GM10248 (cell line): ENCODE measurements at regions not wholly inside any gene's neighbourhood (a gene's known extent, or its start where the extent isn't known, plus 50 kb on each side); places are given as distances from the start of the nearest gene placed in this dataset.

Source experiments
- CTCF ChIA-PET: fragments of 300-600 bp; sonication (Branson Sonifier 250); formaldehyde crosslinking; extraction: SDS; loops from one replicate; lab custom pipeline; 2021; ENCODE audit warnings: antibody characterized with exemption; lab: Yijun Ruan, JAX
- POLR2A ChIA-PET: fragments of 350-650 bp; sonication (Branson Sonifier 250); formaldehyde crosslinking; extraction: SDS; loops from one replicate; lab custom pipeline; 2020; ENCODE audit warnings: antibody characterized with exemption; lab: Yijun Ruan, JAX
- DNase-seq: peaks from one replicate; pipeline ENCODE4 v3.0.0; 2012; ENCODE audit errors: extremely low spot score
- TF ChIP-seq, protein P1 (sequence below): IDR thresholded peaks from 2 replicates; pipeline ENCODE4 v1.5.1; 2012; ENCODE audit warnings: mild to moderate bottlenecking, low read depth; ENCODE audit errors: extremely low read depth, missing control alignments, control extremely low read depth

GRCh38 chr16:79899316-79899715 is 298.8 kb upstream of the MAF start:
- ChIA-PET POLR2A (no interaction called here), CTCF (interaction anchor here (1.8 kb wide), 1 partner anchor 20 kb away, joined by 4 read pairs; no protein-coding TSS in a partner anchor)
- TF ChIP-seq, protein P1, sequence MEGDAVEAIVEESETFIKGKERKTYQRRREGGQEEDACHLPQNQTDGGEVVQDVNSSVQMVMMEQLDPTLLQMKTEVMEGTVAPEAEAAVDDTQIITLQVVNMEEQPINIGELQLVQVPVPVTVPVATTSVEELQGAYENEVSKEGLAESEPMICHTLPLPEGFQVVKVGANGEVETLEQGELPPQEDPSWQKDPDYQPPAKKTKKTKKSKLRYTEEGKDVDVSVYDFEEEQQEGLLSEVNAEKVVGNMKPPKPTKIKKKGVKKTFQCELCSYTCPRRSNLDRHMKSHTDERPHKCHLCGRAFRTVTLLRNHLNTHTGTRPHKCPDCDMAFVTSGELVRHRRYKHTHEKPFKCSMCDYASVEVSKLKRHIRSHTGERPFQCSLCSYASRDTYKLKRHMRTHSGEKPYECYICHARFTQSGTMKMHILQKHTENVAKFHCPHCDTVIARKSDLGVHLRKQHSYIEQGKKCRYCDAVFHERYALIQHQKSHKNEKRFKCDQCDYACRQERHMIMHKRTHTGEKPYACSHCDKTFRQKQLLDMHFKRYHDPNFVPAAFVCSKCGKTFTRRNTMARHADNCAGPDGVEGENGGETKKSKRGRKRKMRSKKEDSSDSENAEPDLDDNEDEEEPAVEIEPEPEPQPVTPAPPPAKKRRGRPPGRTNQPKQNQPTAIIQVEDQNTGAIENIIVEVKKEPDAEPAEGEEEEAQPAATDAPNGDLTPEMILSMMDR: no peak
- DNase-seq: no peak

DNA sequence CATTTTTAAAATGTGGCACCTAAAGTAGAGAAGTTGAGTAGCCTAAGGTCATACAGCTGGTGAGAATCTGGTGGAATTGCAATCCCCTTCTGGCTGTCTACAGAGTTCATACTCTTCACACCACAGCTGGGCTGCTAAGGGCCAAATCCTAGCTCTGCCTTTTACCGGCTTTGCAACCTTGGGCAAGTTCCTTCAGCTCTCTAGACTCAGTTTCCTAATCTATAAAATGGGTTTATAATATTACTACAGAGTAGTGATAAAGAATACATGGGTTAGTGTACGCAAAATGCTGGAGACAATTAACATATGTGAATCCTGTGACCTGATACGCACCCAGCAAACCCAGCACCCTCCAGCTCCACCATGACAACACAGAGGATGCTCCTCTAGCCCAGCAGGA is 298.2 kb upstream of the MAF start:
- TF ChIP-seq, protein P1: no peak
- DNase-seq: no peak
- ChIA-PET POLR2A (no interaction called here), CTCF (no interaction called here)

DNA sequence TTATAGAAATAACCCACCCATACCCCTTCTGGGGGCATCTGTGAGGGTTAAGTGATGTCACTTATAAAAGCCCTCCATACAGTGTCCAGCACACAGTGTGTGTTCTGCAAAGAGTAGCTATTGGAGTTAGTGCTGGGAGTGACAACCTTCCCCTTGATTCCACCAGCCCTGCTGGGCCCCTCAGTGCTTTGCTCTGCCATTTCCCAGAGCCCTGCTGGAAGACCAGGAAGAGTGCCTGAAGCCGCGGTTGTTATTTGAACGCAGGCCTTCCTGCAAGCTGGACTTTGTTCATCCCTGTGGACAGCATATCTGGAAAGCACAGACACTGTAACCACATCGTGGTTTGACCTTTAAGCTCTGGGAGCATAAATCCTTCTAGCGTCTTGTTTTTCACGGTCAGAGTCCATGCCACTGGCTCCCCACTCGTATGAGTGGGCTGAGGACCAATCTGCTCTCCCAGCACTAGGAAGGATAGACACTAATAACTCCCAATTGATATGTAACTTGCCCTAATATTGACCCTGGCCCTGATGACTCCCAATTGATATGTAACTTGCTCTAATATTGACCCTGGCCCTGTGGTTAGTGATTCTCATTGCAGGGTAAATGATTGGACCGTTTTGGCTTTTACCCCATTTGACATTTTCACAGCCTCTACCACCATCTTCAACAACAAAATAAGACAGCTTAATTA is 297.1 kb upstream of the MAF start:
- TF ChIP-seq, protein P1: no peak
- POLR2A ChIA-PET: no interaction called here
- DNase-seq: no peak
- CTCF ChIA-PET: interaction anchor here (1.2 to 1.3 kb wide), 2 partner anchors 8 to 11 kb away, joined by 3 read pairs; no protein-coding TSS in a partner anchor

DNA sequence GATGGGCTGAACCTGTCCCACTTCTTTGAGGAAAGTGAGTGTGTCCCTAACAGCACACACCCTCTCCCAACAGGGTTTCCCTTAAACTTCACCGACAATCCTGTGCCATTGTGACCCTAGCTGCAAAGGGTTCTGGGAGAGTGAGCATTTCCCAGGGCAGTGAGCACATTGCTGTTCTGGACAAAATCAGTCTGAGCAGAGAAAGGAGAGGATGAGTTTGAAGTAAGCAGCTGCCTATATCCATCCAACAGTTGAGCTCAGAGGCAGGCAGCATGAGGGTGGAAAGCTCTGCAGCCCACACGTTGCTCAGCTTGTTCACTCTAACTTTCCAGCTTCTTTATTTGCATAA is 296.5 kb upstream of the MAF start:
- CTCF ChIA-PET: interaction anchor here (1.2 to 1.3 kb wide), 2 partner anchors 8 to 11 kb away, joined by 3 read pairs; no protein-coding TSS in a partner anchor
- POLR2A ChIA-PET: no interaction called here
- no peak for DNase-seq
- TF ChIP-seq, protein P1: no peak

DNA sequence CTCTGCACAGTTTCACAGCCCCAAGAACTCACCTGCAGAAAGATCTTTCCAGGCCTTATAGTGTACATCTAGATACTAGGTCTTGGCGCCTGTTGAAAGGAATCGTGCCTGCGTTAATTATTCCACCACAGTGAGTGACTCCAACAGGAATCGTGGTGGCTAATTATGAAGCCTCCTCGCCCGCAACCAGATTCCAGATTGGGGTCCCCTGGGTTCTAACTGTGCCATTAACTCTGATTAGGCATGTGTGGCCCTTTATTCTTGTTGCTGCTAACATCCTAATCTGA is 295.3 kb upstream of the MAF start:
- TF ChIP-seq, protein P1: no peak
- DNase-seq: no peak
- ChIA-PET CTCF (no interaction called here), POLR2A (no interaction called here)

DNA sequence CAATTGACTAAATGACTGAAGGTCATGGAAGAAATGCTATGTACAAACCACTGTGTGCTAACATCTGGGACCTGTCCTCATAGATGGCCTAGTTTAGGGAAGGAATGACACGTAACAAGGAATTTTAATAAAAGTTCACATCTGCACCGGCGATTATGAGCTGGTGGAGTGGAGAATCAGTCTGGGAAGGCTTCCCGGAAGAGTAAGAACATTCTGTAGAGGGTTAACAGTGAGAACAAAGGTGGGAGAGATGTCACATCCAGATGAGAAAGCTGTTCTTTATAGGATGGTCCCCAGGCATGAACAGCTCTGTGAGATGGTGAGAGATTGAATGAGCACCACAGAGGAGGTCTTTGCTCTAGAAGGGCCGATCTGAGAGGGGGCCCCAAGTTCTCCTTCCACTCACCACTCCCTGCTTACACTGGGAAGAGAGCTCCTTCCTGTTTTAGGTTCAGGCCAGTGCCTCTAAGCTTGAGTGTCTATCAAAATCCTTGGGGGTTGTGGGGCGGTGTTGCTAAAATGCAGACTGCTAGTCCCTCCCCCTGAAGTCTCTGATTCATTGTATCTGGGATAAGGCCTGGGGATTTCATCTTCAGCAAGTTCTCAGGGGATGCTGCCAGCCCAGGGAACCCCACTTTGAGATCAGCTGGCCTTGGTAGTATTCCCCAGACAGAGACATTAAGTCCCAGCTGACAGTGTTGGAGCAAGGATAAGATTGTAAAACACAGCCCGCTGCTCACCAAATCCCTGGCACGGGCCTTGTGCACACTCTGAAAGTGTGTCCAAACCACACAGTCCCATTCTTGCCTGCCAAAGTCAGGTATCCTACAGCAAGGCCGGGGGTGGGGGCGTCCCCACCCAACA is 294.7 kb upstream of the MAF start:
- POLR2A ChIA-PET: no interaction called here
- CTCF ChIA-PET: no interaction called here
- TF ChIP-seq, protein P1: no peak
- DNase-seq: no peak
